Fibroblast of pulmonary artery (primary cell): ENCODE measurements at regions not wholly inside any gene's neighbourhood (a gene's known extent, or its start where the extent isn't known, plus 50 kb on each side); places are given as distances from the start of the nearest gene placed in this dataset.

Experiments
- DNase-seq: peaks from one replicate; pipeline ENCODE4 v3.0.0-alpha.2; 2010; ENCODE audit warnings: low read depth
- H3K4me3 ChIP-seq: replicated peaks from 2 replicates; pipeline ENCODE4 v1.5.1; 2011; ENCODE audit warnings: low read depth, mild to moderate bottlenecking, control low read depth, low read length, moderate library complexity
- CTCF ChIP-seq: IDR thresholded peaks from 2 replicates; pipeline ENCODE4 v1.5.1; 2011; ENCODE audit warnings: mild to moderate bottlenecking, control low read depth, low read length, inconsistent platforms; ENCODE audit errors: missing control alignments

- DNase-seq: no peak
- no peak overlapping the region for H3K4me3 ChIP-seq
- no peak for TF ChIP-seq CTCF
These were observed 668.2 kb downstream of the CDH11 start for GRCh38 chr16:64453646-64454045.

GRCh38 chr16:64452446-64452845, 669.4 kb downstream of the CDH11 start:
- no peak for TF ChIP-seq CTCF
- no peak overlapping the region for H3K4me3 ChIP-seq
- DNase-seq: no peak

GRCh38 chr16:64450177-64450576, 671.7 kb downstream of the CDH11 start:
- DNase-seq: peak; percentile 17
- no peak overlapping the region for H3K4me3 ChIP-seq
- no peak for TF ChIP-seq CTCF

GRCh38 chr16:64449506-64449905, 672.4 kb downstream of the CDH11 start:
- no peak overlapping the region for H3K4me3 ChIP-seq
- DNase-seq: no peak
- no peak for TF ChIP-seq CTCF

- no peak for DNase-seq
- TF ChIP-seq CTCF: no peak
These were observed 676.2 kb downstream of the CDH11 start for GRCh38 chr16:64445649-64446048.

GRCh38 chr16:64445245-64445644, 676.6 kb downstream of the CDH11 start:
- no peak for DNase-seq
- TF ChIP-seq CTCF: no peak
- no peak overlapping the region for H3K4me3 ChIP-seq

More at GRCh38 chr16:64445649-64446048, 676.2 kb downstream of the CDH11 start:
- no peak overlapping the region for H3K4me3 ChIP-seq

- peak; percentile 96 for DNase-seq
- no peak for TF ChIP-seq CTCF
- no peak overlapping the region for H3K4me3 ChIP-seq
These were observed 681.4 kb downstream of the CDH11 start for GRCh38 chr16:64440421-64440831.
